Breast epithelium (tissue), 3 donors: ENCODE measurements at regions not wholly inside any gene's neighbourhood (a gene's known extent, or its start where the extent isn't known, plus 50 kb on each side); places are given as distances from the start of the nearest gene placed in this dataset.

Experiments
- CTCF ChIP-seq, 3 donors: fragments of 450-650 bp; IDR thresholded peaks; one replicate each; pipeline ENCODE4 v1.5.1; 2016 to 2017; ENCODE audit warnings: antibody characterized with exemption in 3 of 3, mild to moderate bottlenecking in 3 of 3, moderate library complexity in 3 of 3
- POLR2A ChIP-seq: fragments of 450-650 bp; IDR thresholded peaks from one replicate; pipeline ENCODE4 v1.6.1; 2016; ENCODE audit warnings: antibody characterized with exemption, mild to moderate bottlenecking, moderate library complexity
- POLR2AphosphoS5 ChIP-seq, 3 donors: sonication (generic); formaldehyde crosslinking; IDR thresholded peaks; one replicate each; pipeline ENCODE4 v1.6.1; 2017; ENCODE audit warnings: antibody characterized with exemption in 3 of 3

- TF ChIP-seq CTCF (IDR thresholded peaks at IDR 0.05) (no peak), POLR2AphosphoS5 (IDR thresholded peaks at IDR 0.05) (no peak), POLR2A (no peak)
Observed at GRCh38 chr3:29152379-29152778, 128.5 kb upstream of the RBMS3 start.
